Fibroblast of the aortic adventitia (primary cell): ENCODE measurements at regions not wholly inside any gene's neighbourhood (a gene's known extent, or its start where the extent isn't known, plus 50 kb on each side); places are given as distances from the start of the nearest gene placed in this dataset.

ENCODE experiments used
- DNase-seq: peaks from one replicate; pipeline ENCODE4 v3.0.0-alpha.2; 2010; ENCODE audit warnings: low read depth
- H3K4me3 ChIP-seq: 2 replicates; pipeline ENCODE4 v1.5.1; 2011; ENCODE audit warnings: low read depth, mild to moderate bottlenecking, control low read depth, low read length, moderate library complexity
- CTCF ChIP-seq: IDR thresholded peaks from 2 replicates; pipeline ENCODE4 v1.5.1; 2011; ENCODE audit warnings: mild to moderate bottlenecking, low read length, control low read depth, inconsistent platforms; ENCODE audit not compliant: insufficient read depth

GRCh38 chr7:121605317-121605680, 209.2 kb upstream of the FAM3C start:
- TF ChIP-seq CTCF, result peak; percentile 16
- DNase-seq, result peak; percentile 48
- no peak overlapping the region for H3K4me3 ChIP-seq

GRCh38 chr7:121604627-121605316, 208.7 kb upstream of the FAM3C start:
- no peak overlapping the region for H3K4me3 ChIP-seq
- TF ChIP-seq CTCF, result no peak
- peak; percentile 55 for DNase-seq

- no peak overlapping the region for H3K4me3 ChIP-seq
- no peak for TF ChIP-seq CTCF
- DNase-seq, result no peak
These were observed 207.8 kb upstream of the FAM3C start for GRCh38 chr7:121603886-121604285.

- no peak for TF ChIP-seq CTCF
- no peak for DNase-seq
- H3K4me3 ChIP-seq, result no peak overlapping the region
These were observed 203.8 kb upstream of the FAM3C start for GRCh38 chr7:121599887-121600286.

GRCh38 chr7:121595758-121596696, 199.9 kb upstream of the FAM3C start:
- H3K4me3 ChIP-seq, result no peak overlapping the region
- no peak for TF ChIP-seq CTCF
- peak; percentile 66 for DNase-seq

GRCh38 chr7:121591926-121592325, 195.8 kb upstream of the FAM3C start:
- no peak for TF ChIP-seq CTCF
- DNase-seq, result no peak
- no peak overlapping the region for H3K4me3 ChIP-seq
